ENCODE measurements at regions not wholly inside any gene's neighbourhood (a gene's known extent, or its start where the extent isn't known, plus 50 kb on each side); places are given as distances from the start of the nearest gene placed in this dataset.

- TF ChIP-seq CTCF (IDR thresholded peaks at IDR 0.05) (no peak), EP300 (IDR thresholded peaks at IDR 0.05) (no peak), POLR2A (IDR thresholded peaks at IDR 0.05) (no peak), POLR2AphosphoS5 (IDR thresholded peaks at IDR 0.05) (no peak)
These were observed 936.6 kb downstream of the ZPLD1 start for GRCh38 chr3:103371411-103371810.

Data from sigmoid colon (tissue), 4 donors.